Testis (tissue), 2 donors: ENCODE measurements at regions not wholly inside any gene's neighbourhood (a gene's known extent, or its start where the extent isn't known, plus 50 kb on each side); places are given as distances from the start of the nearest gene placed in this dataset.

Source experiments
- POLR2A ChIP-seq: fragments of 450-650 bp; IDR thresholded peaks from one replicate; pipeline ENCODE4 v1.6.1; 2017; ENCODE audit warnings: antibody characterized with exemption, mild to moderate bottlenecking, moderate library complexity
- TF ChIP-seq, protein P1 (sequence below), 3 experiments: fragments of 450-650 bp in 2 of 3; fragments of 200-600 bp in 1 of 3; sonication (generic) in 1 of 3; IDR thresholded peaks; one replicate each; pipeline ENCODE4 v1.5.1; 2016 to 2019; ENCODE audit warnings: antibody characterized with exemption in 3 of 3, mild to moderate bottlenecking in 2 of 3, moderate library complexity in 1 of 3

DNA sequence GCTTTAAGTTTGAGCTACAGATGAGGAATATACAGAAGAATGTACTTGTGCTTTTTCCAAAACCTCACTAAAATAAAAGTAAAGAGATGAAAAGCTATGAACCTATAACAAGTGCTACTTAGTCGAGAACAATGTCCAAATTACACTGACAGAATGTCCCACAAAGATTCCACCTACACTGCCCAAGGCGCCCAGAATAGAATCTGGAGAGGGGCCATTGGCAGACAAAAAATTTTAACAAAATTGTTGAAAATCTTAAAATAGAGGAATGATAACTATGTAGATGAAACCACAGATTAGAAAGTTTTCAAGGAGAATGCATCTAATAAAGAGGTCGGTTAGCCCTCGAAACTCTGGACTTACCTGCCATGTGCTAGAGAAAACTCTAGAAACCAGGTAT is 235.3 kb downstream of the CETN3 start:
- TF ChIP-seq, protein P1, sequence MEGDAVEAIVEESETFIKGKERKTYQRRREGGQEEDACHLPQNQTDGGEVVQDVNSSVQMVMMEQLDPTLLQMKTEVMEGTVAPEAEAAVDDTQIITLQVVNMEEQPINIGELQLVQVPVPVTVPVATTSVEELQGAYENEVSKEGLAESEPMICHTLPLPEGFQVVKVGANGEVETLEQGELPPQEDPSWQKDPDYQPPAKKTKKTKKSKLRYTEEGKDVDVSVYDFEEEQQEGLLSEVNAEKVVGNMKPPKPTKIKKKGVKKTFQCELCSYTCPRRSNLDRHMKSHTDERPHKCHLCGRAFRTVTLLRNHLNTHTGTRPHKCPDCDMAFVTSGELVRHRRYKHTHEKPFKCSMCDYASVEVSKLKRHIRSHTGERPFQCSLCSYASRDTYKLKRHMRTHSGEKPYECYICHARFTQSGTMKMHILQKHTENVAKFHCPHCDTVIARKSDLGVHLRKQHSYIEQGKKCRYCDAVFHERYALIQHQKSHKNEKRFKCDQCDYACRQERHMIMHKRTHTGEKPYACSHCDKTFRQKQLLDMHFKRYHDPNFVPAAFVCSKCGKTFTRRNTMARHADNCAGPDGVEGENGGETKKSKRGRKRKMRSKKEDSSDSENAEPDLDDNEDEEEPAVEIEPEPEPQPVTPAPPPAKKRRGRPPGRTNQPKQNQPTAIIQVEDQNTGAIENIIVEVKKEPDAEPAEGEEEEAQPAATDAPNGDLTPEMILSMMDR (IDR thresholded peaks at IDR 0.05) = no peak
- TF ChIP-seq POLR2A = no peak
